ENCODE measurements at regions not wholly inside any gene's neighbourhood (a gene's known extent, or its start where the extent isn't known, plus 50 kb on each side); places are given as distances from the start of the nearest gene placed in this dataset.
A peak's percentile ranks its signal among the peaks of the same experiment; 100 is the strongest.

GRCh38 chr15:39215015-39215414 is 365.9 kb upstream of the THBS1 start:
- DNase-seq, result no peak

- no peak for DNase-seq
Measured at GRCh38 chr15:39216816-39217215, 364.1 kb upstream of the THBS1 start.

GRCh38 chr15:39219608-39220007 is 361.3 kb upstream of the THBS1 start:
- no peak for DNase-seq

- no peak for DNase-seq
Measured at GRCh38 chr15:39226169-39226937, 354.5 kb upstream of the THBS1 start.

- DNase-seq, result no peak
Measured at GRCh38 chr15:39227001-39227400, 353.9 kb upstream of the THBS1 start.

- DNase-seq, result no peak
Measured at GRCh38 chr15:39228889-39229288, 352.0 kb upstream of the THBS1 start.

- DNase-seq, result no peak
Measured at GRCh38 chr15:39230205-39230907, 350.5 kb upstream of the THBS1 start.

- no peak for DNase-seq
Measured at GRCh38 chr15:39230908-39231285, 350.0 kb upstream of the THBS1 start.

GRCh38 chr15:39232512-39232911 is 348.4 kb upstream of the THBS1 start:
- no peak for DNase-seq

- DNase-seq, result peak in 3 of 4 experiments; percentile 10 to 45 (median 34)
Measured at GRCh38 chr15:39235084-39235795, 345.6 kb upstream of the THBS1 start.

GRCh38 chr15:39236375-39236774 is 344.5 kb upstream of the THBS1 start:
- no peak for DNase-seq

GRCh38 chr15:39238443-39238842 is 342.4 kb upstream of the THBS1 start:
- DNase-seq, result no peak

- no peak for DNase-seq
Measured at GRCh38 chr15:39239562-39239961, 341.3 kb upstream of the THBS1 start.

- DNase-seq, result no peak
Measured at GRCh38 chr15:39242345-39242744, 338.5 kb upstream of the THBS1 start.

GRCh38 chr15:39243396-39243795 is 337.5 kb upstream of the THBS1 start:
- no peak for DNase-seq

GRCh38 chr15:39244776-39245175 is 336.1 kb upstream of the THBS1 start:
- no peak for DNase-seq

- DNase-seq, result no peak
Measured at GRCh38 chr15:39246523-39246922, 334.4 kb upstream of the THBS1 start.

GRCh38 chr15:39247574-39247973 is 333.3 kb upstream of the THBS1 start:
- DNase-seq, result no peak

- DNase-seq, result no peak
Measured at GRCh38 chr15:39248204-39248603, 332.7 kb upstream of the THBS1 start.

GRCh38 chr15:39250001-39250400 is 330.9 kb upstream of the THBS1 start:
- peak in 2 of 4 experiments; percentile 32 to 35 for DNase-seq

- DNase-seq, result peak in 3 of 4 experiments; percentile 10 to 26 (median 26)
Measured at GRCh38 chr15:39250460-39251186, 330.3 kb upstream of the THBS1 start.

GRCh38 chr15:39251413-39252133 is 329.3 kb upstream of the THBS1 start:
- DNase-seq, result no peak

Measured in suppressor macrophage (primary cell).